Osteoblast (primary cell): ENCODE measurements at regions not wholly inside any gene's neighbourhood (a gene's known extent, or its start where the extent isn't known, plus 50 kb on each side); places are given as distances from the start of the nearest gene placed in this dataset.

Experiments
- DNase-seq: peaks from one replicate; pipeline ENCODE4 v3.0.0; 2011; ENCODE audit warnings: low spot score, mixed read lengths; ENCODE audit not compliant: insufficient read length; ENCODE audit errors: missing footprints
- H2AFZ ChIP-seq: 2 replicates; pipeline ENCODE4 v1.6.0; 2011; ENCODE audit warnings: mild to moderate bottlenecking, low read length
- H3K27ac ChIP-seq: 2 replicates; pipeline ENCODE4 v1.5.1; 2011; ENCODE audit warnings: mild to moderate bottlenecking, low read depth, low read length, moderate library complexity
- H3K27me3 ChIP-seq: 2 replicates; pipeline ENCODE4 v1.6.0; 2012; ENCODE audit warnings: mild to moderate bottlenecking, control low read depth, inconsistent platforms, low read length, moderate library complexity; ENCODE audit not compliant: insufficient read depth
- H3K36me3 ChIP-seq: 2 replicates; pipeline ENCODE4 v1.5.1; 2011; ENCODE audit warnings: mild to moderate bottlenecking, low read length, control low read depth, moderate library complexity; ENCODE audit not compliant: insufficient read depth
- H3K4me1 ChIP-seq: 2 replicates; pipeline ENCODE4 v1.5.1; 2011; ENCODE audit warnings: mild to moderate bottlenecking, low read length, control low read depth, moderate library complexity; ENCODE audit not compliant: insufficient read depth
- H3K4me2 ChIP-seq: 2 replicates; pipeline ENCODE4 v1.6.0; 2011; ENCODE audit warnings: mild to moderate bottlenecking, low read length; ENCODE audit not compliant: insufficient read depth
- H3K4me3 ChIP-seq: fragments of 200-600 bp; sonication (generic); 3 replicates; pipeline ENCODE4 v1.5.1; 2012; ENCODE audit warnings: mild to moderate bottlenecking, low read length, inconsistent platforms; ENCODE audit not compliant: insufficient read depth
- H3K79me2 ChIP-seq: 2 replicates; pipeline ENCODE4 v1.6.0; 2012; ENCODE audit warnings: mild to moderate bottlenecking, low read length, control low read depth, inconsistent platforms; ENCODE audit not compliant: insufficient read depth
- H3K9me3 ChIP-seq: 2 replicates; pipeline ENCODE4 v1.5.1; 2011; ENCODE audit warnings: low read depth, low read length, control low read depth
- H4K20me1 ChIP-seq: 2 replicates; pipeline ENCODE4 v1.6.0; 2012; ENCODE audit warnings: mild to moderate bottlenecking, low read length, control low read depth; ENCODE audit not compliant: insufficient read depth
- CTCF ChIP-seq: IDR thresholded peaks from 2 replicates; pipeline ENCODE4 v1.5.1; 2011; ENCODE audit warnings: mild to moderate bottlenecking, low read depth, low read length, moderate library complexity; ENCODE audit errors: extremely low read depth

DNA sequence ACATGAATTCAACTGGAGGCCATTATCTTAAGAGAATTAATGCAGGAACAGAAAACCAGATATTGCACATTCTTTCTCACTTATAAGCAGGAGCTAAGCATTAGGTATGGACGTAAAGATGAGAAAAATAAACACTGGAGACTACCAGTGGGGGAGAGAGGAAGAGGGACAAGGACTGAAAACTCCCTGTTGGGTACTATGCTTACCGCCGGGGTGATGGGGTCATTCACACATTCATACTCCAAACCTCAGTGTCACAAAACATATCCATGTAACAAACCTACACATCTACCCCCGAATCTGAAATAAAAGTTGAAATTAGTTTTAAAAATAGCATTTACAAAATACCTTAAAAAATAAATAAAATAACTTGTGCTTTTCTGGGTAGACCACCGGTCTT, 80.8 kb upstream of the RAP1B start:
- Histone ChIP-seq H3K27me3 (no peaks in the 10 kb centered on the region), H4K20me1 (no peaks in the 10 kb centered on the region), H3K27ac (no peak overlapping the region), H3K36me3 (no peaks in the 10 kb centered on the region), H2AFZ (no peak overlapping the region), H3K9me3 (no peaks in the 10 kb centered on the region), H3K4me3 (no peak overlapping the region), H3K4me1 (peaks cover 30% of the 10 kb centered on the region), H3K79me2 (no peaks in the 10 kb centered on the region), H3K4me2 (no peak overlapping the region)
- TF ChIP-seq CTCF, result no peak
- DNase-seq, result no peak

DNA sequence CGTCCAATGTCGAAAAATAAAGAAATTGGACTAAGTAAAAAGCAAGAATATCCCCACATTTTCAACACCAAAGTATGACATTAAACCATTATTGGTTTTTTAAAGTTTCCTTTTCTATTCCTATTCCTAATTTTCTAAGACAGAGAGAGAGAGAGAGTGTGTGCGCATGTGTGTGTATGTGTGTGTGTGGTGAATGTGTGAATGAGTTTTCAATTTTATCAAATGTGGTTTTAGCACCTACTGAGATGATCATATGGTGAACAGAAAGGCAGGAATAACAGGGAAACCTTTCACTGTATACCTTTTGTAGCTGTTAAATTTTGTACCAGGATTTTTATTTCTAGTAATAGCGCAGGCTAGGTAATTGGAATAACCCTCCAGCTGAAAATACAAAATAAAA, 80.4 kb upstream of the RAP1B start:
- Histone ChIP-seq H2AFZ (no peak overlapping the region), H3K4me3 (no peak overlapping the region), H4K20me1 (no peaks in the 10 kb centered on the region), H3K79me2 (no peaks in the 10 kb centered on the region), H3K36me3 (no peaks in the 10 kb centered on the region), H3K27ac (peak overlapping the region; percentile 31), H3K27me3 (no peaks in the 10 kb centered on the region), H3K9me3 (no peaks in the 10 kb centered on the region), H3K4me1 (peaks cover 30% of the 10 kb centered on the region), H3K4me2 (no peak overlapping the region)
- TF ChIP-seq CTCF, result no peak
- DNase-seq, result no peak

DNA sequence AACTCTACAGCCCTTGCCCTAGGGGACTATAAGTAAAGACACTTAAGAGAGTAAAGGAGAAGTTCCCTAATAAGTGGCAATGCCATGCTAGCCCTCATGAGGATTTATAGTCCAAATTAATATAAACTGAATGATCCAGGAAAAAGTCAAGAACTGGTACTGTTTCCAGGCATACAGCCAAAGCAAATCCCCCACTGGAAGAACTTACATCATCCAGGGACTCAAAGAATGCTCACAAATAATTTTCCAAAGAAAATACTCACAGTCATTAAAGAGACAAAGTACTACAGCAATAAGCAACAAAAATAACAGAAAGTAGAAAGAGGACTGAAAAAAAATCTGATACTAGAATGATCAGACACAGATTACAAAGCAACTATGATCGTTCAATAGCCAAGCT, 79.7 kb upstream of the RAP1B start:
- Histone ChIP-seq H3K27ac (peak overlapping the region; percentile 31), H3K4me3 (no peak overlapping the region), H3K79me2 (no peaks in the 10 kb centered on the region), H3K9me3 (no peaks in the 10 kb centered on the region), H3K27me3 (no peaks in the 10 kb centered on the region), H3K36me3 (no peaks in the 10 kb centered on the region), H3K4me2 (peak overlapping the region; percentile 56), H4K20me1 (no peaks in the 10 kb centered on the region), H2AFZ (no peak overlapping the region), H3K4me1 (peaks cover 30% of the 10 kb centered on the region)
- DNase-seq, result peak; percentile 49
- TF ChIP-seq CTCF, result no peak

- DNase-seq, result peak; percentile 37
- Histone ChIP-seq H3K79me2 (no peaks in the 10 kb centered on the region), H3K27ac (no peak overlapping the region), H3K9me3 (no peaks in the 10 kb centered on the region), H2AFZ (peak overlapping the region; percentile 17), H3K27me3 (no peaks in the 10 kb centered on the region), H3K4me1 (peaks cover 30% of the 10 kb centered on the region), H3K36me3 (no peaks in the 10 kb centered on the region), H3K4me3 (no peak overlapping the region), H4K20me1 (no peaks in the 10 kb centered on the region), H3K4me2 (no peak overlapping the region)
- no peak for TF ChIP-seq CTCF
Observed at GRCh38 chr12:68532204-68532886, 78.4 kb upstream of the RAP1B start.
